GM12878 (cell line): ENCODE measurements at regions not wholly inside any gene's neighbourhood (a gene's known extent, or its start where the extent isn't known, plus 50 kb on each side); places are given as distances from the start of the nearest gene placed in this dataset.

ENCODE experiments used
- CBX3 ChIP-seq: fragments of 200-600 bp; sonication (generic); IDR thresholded peaks from 2 replicates; pipeline ENCODE4 v1.6.1; 2016; ENCODE audit warnings: low read depth, borderline replicate concordance
- CHD2 ChIP-seq: IDR thresholded peaks from 2 replicates; pipeline ENCODE4 v1.6.1; 2011; ENCODE audit warnings: low read depth, low read length, improper control_type of control experiment, borderline replicate concordance
- EZH2 ChIP-seq: IDR thresholded peaks from 2 replicates; pipeline ENCODE4 v1.6.1; 2012; ENCODE audit warnings: low read depth, mild to moderate bottlenecking, control low read depth, inconsistent platforms, low read length, borderline replicate concordance; ENCODE audit not compliant: control insufficient read depth
- JUNB ChIP-seq: IDR thresholded peaks from 2 replicates; pipeline ENCODE4 v1.6.1; 2016; ENCODE audit warnings: antibody characterized with exemption, mild to moderate bottlenecking
- JUND ChIP-seq: IDR thresholded peaks from 2 replicates; pipeline ENCODE4 v1.6.1; 2012; ENCODE audit warnings: low read depth, mild to moderate bottlenecking, low read length, improper control_type of control experiment, moderate library complexity
- MXI1 ChIP-seq: fragments of 150-350 bp; IDR thresholded peaks from 2 replicates; pipeline ENCODE4 v1.6.1; 2011; ENCODE audit warnings: low read depth, mild to moderate bottlenecking, inconsistent platforms, low read length, improper control_type of control experiment
- POLR2A ChIP-seq: IDR thresholded peaks from 2 replicates; pipeline ENCODE4 v1.6.1; 2011; ENCODE audit warnings: low read depth, mild to moderate bottlenecking, low read length
- RAD21 ChIP-seq: IDR thresholded peaks from 2 replicates; pipeline ENCODE4 v1.6.1; 2011; ENCODE audit warnings: mild to moderate bottlenecking, low read depth, low read length, moderate library complexity; ENCODE audit not compliant: insufficient read depth
- RCOR1 ChIP-seq: conservative IDR thresholded peaks from 2 replicates; pipeline ENCODE4 v1.6.1; 2012; ENCODE audit warnings: low read depth, low read length, improper control_type of control experiment
- SP1 ChIP-seq: IDR thresholded peaks from one replicate; pipeline ENCODE4 v1.6.1; 2011; ENCODE audit warnings: low read depth, low read length
- TCF7 ChIP-seq: IDR thresholded peaks from 2 replicates; pipeline ENCODE4 v1.6.1; 2014; ENCODE audit warnings: antibody characterized with exemption, borderline replicate concordance
- ZBTB11 ChIP-seq: fragments of 450-650 bp; formaldehyde crosslinking; IDR thresholded peaks from 2 replicates; pipeline ENCODE4 v1.5.0; 2022; ENCODE audit warnings: mild to moderate bottlenecking, missing genetic modification characterization
- ZNF274 ChIP-seq: IDR thresholded peaks from one replicate; pipeline ENCODE4 v1.8.0; 2011; ENCODE audit not compliant: insufficient read length, insufficient read depth
- TF ChIP-seq, protein P1 (sequence below), 3 experiments: IDR thresholded peaks in 2 of 3; conservative IDR thresholded peaks in 1 of 3; 2 replicates each; pipeline ENCODE4 v1.5.1; 2011; ENCODE audit warnings: low read depth in 3 of 3, low read length in 3 of 3, mild to moderate bottlenecking in 3 of 3, control low read depth in 2 of 3, moderate library complexity in 2 of 3, inconsistent platforms in 1 of 3, mixed read lengths in 1 of 3; ENCODE audit not compliant: control insufficient read depth in 2 of 3, insufficient read depth in 1 of 3; ENCODE audit errors: extremely low read depth in 1 of 3

DNA sequence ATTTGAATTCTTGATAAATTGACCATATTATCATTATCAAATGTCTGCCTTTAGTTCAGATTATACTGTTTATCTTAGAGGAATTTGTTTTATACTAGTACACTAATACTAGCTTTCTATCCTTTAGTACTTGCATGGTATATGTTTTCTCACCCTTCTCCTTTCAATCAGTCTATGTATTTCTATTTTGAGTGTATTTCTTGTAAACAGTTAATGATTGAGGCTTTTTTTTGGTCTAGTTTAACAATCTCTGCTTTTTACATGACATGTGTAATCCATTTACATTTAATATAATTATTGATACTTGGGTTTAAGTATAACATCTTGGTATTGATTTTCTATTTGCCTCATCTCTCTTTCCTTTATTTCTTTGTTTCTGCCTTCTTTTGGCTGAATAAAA is 224.9 kb downstream of the CENPF start:
- TF ChIP-seq POLR2A (no peak), MXI1 (no peak), CBX3 (no peak), JUND (no peak), ZNF274 (no peak), TCF7 (no peak), EZH2 (no peak), CHD2 (no peak), RCOR1 (no peak), JUNB (no peak), RAD21 (no peak), SP1 (no peak), ZBTB11 (no peak)
- TF ChIP-seq, protein P1, sequence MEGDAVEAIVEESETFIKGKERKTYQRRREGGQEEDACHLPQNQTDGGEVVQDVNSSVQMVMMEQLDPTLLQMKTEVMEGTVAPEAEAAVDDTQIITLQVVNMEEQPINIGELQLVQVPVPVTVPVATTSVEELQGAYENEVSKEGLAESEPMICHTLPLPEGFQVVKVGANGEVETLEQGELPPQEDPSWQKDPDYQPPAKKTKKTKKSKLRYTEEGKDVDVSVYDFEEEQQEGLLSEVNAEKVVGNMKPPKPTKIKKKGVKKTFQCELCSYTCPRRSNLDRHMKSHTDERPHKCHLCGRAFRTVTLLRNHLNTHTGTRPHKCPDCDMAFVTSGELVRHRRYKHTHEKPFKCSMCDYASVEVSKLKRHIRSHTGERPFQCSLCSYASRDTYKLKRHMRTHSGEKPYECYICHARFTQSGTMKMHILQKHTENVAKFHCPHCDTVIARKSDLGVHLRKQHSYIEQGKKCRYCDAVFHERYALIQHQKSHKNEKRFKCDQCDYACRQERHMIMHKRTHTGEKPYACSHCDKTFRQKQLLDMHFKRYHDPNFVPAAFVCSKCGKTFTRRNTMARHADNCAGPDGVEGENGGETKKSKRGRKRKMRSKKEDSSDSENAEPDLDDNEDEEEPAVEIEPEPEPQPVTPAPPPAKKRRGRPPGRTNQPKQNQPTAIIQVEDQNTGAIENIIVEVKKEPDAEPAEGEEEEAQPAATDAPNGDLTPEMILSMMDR (IDR thresholded peaks at IDR 0.05 in 2 of 3, conservative IDR thresholded peaks at IDR 0.05 in 1 of 3; ENCODE audit: control insufficient read depth in 2 of 3, extremely low read depth in 1 of 3, insufficient read depth in 1 of 3, low read depth in 3 of 3, low read length in 3 of 3), result no peak
